ENCODE measurements at regions not wholly inside any gene's neighbourhood (a gene's known extent, or its start where the extent isn't known, plus 50 kb on each side); places are given as distances from the start of the nearest gene placed in this dataset.
A peak's percentile ranks its signal among the peaks of the same experiment; 100 is the strongest.

DNA sequence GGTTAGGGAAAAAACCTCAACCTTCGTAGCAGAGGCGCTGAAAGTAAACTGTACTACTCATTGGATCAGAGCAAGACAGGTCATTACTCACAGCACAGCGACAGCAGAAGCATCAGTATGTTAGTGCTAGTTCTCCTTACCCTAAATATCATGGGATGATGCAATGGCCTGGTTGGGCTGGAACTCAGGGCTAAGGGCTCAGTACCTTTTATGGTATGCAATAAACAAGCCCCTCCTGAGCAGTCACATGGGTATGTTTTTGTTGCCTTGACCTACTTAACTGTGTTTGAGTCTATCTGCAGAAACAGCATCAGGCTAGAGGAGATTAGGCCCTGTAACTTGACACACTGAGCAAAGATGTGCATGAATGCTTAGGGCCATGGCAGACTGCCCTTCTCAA, 369.4 kb upstream of the IMPG1 start:
- no peak for ATAC-seq
- intact Hi-C loops (cut with DNase I, micrococcal nuclease) = no loop called here

DNA sequence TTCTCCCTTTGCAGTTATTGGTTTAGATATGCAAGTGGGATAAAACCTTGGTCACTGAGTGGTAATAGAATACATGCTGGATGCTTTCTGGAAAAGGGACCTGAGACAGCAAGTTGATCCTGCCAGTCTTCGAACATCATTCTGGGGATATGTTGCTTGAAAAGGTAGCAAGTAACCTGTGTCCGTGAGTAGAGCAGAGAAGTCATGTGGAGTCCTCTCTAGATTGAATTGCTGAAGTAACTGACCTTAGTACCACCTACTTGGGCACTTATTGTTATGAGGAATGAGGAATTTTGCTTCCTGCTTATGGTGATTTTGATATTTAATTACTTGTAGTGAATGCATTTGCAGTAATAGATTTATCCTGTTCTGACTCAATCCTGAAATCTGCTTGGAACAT, 367.3 kb upstream of the IMPG1 start:
- no peak for DNase-seq
- intact Hi-C loops (cut with DNase I, micrococcal nuclease) = no loop called here
- no peak for ATAC-seq

More for the DNA sequence above, 369.4 kb upstream of the IMPG1 start:
- no peak for DNase-seq

DNA sequence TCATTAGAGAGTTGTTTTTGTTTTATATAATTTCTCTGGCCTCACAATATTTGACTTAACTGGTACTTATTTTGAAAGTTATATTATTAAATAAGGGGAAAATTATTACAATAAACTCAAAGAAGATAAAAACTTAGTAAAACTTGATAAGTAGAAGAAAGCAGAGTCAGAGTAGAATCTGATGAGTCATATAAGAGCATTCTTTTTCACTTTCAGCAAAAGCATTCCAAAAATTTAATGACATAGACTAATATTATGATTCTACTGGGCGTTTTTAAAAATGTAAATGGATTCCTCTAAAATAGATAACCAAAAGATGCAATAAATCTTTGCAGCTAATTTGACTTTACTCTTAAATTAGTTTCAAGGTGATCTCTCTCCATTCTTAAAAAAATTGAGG, 366.3 kb upstream of the IMPG1 start:
- intact Hi-C loops (cut with DNase I, micrococcal nuclease) = no loop called here
- DNase-seq = no peak
- no peak for ATAC-seq

DNA sequence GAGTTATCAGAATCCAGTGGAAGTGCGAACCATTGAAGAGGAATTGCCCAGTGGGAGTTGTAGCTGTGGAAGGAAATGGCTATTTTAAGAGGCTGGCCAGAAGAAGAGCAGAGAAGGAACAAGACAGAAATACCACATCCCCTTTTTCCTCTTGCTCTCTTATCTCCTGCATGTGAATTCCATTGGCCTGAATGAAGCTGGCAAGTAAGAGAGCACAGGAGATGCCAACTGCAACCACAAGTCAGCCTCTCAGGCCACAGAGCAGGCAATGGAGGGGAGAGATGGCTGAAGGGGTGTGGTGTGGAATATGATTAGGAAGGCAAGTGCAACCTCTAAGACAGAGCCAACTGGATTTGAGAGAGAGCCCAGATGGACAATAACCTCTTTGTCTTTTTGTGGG, 362.7 kb upstream of the IMPG1 start:
- ATAC-seq (no peak), DNase-seq (no peak)
- intact Hi-C loops (cut with DNase I, micrococcal nuclease) = no loop called here

DNA sequence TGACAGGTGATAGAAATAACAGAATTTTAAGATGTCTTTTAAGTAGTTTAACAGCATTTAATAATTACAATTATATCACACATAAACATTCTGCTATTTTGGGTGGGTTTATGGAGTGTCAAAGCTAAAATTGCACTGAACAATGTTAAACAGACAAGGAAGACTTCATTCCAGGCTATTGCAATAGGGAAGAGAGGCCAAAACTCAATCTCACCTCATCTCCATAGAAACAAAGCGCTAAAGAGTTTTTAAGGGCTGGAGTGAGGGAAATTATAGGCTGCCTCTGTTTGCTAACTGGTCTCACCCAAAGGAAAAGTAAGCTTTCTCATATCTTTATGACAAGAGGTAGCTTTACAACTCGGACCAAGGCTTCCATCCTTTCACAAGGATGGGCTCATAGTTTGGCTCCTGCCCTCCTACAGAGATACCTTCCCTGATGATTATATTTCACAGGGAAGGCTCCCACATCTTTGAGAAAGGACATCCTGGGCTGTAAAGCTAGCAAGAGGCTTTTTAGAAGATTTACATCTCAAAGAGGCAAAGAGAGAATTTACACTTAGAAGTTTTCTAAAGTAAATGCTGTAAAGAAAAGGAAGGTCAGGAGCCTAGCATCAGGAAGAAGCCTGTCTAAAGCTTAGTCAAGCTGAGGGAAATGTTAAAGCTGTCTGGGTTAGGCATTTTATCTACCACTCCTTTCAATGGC, 350.2 kb upstream of the IMPG1 start:
- DNase-seq (no peak), ATAC-seq (peak; percentile 39)
- intact Hi-C loops (cut with DNase I, micrococcal nuclease) = no loop called here

DNA sequence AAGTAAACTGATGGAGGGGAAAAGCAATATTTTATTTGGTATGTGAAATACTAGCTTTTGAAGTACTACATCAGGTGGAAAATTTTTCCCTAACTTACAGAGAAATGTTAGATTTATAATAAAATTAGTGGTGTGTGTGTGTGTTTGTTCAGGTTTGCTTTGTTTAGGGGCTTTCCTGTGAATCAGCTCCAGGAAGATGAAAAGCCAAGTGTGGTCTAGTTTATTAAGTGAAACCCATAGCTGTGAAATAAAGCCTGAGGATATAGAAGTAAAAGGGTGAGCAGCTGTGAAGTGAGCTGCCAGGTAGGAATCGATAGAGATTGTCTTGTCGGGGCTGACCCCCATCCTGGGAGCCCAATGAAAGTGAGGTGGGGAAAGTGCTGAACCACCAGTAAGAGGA, 347.6 kb upstream of the IMPG1 start:
- ATAC-seq (no peak), DNase-seq (no peak)
- intact Hi-C loops (cut with DNase I, micrococcal nuclease) = no loop called here

GRCh38 chr6:76418560-76419223, 346.2 kb upstream of the IMPG1 start:
- ATAC-seq = peak; percentile 34
- no peak for DNase-seq
- intact Hi-C loops (cut with DNase I, micrococcal nuclease) = no loop called here

DNA sequence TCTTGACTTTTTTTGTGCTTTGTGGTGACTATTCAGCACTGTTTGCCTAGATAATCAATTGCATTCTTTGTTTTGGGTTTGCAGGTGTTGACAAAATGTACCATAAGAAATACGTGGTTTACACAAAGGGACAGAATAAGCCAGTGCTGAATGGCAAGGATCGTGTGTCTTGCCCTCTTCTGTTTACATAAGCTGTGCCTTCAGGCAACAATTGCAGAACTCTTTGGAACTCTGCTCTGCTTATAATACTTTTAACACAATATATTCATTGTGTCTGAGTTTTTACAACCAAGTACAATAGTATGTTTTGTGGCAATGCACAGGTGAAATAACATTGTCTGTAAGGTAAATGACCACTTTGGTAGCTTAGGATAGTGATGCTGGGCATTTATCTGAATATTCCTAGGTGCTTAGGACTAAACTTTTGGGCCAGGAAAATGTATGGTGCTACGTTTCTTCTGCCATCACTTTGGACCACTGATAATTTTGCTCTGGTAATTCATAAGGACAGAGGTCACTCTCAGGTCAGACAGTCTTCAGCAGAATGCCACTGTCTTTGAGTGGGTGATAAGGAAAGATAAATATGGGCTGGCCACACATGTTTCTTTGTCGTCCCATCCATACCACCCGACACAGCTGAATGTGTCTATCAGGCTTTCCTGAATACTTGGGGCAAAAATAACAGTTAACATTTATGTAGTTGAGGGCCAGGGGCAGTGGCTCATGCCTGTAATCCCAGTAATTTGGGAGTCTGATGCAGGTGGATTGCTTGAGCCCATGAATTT, 344.6 kb upstream of the IMPG1 start:
- DNase-seq = no peak
- ATAC-seq = peak; percentile 84
- intact Hi-C loops (cut with DNase I, micrococcal nuclease) = no loop called here

DNA sequence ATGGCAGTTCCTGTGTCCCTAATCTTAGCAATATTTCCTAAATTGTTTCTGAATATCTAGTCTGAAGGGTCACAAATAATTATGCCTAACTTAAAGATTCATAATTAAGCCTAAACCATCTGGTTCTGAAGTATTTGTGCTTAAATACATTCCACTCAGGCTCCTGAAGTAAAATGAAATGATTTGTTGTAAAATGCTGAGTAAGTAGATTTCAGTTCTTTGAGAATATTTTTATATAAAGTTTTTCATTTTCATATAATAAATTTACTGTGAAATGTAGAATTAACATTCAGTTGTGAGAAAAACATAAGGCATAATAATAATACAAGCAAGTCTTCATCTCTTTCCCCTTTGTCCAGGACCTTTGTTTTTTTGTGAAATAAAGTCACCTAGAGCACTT, 330.6 kb upstream of the IMPG1 start:
- ATAC-seq = no peak
- DNase-seq = no peak
- intact Hi-C loops (cut with DNase I, micrococcal nuclease) = no loop called here

- DNase-seq = no peak
- ATAC-seq = no peak
- intact Hi-C loops (cut with DNase I, micrococcal nuclease) = no loop called here
These were observed 325.5 kb upstream of the IMPG1 start for GRCh38 chr6:76397966-76398365.

DNA sequence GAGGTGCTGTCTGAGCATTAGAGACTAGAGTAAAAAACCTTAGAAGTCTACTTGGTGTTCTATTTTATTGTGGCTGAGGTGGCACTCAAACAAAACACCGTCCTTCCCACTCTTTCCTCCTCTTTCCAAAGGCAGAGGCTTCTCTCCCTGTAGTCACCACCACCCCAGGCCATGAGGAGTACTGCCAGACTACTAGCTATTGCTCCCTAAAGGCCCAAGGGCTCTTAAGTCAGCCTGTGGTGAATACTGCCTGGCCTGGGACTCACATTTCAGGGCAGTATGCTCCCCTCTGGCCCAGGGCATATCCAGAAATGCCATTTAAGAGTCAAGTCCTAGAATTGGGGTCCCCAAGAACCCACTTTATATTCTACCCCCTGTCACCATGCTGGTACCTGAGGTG, 309.7 kb upstream of the IMPG1 start:
- intact Hi-C loops (cut with DNase I, micrococcal nuclease) = no loop called here
- ATAC-seq = no peak
- DNase-seq = no peak

- intact Hi-C loops (cut with DNase I, micrococcal nuclease) = no loop called here
- no peak for DNase-seq
- no peak for ATAC-seq
These were observed 309.1 kb upstream of the IMPG1 start for GRCh38 chr6:76381612-76382011.

DNA sequence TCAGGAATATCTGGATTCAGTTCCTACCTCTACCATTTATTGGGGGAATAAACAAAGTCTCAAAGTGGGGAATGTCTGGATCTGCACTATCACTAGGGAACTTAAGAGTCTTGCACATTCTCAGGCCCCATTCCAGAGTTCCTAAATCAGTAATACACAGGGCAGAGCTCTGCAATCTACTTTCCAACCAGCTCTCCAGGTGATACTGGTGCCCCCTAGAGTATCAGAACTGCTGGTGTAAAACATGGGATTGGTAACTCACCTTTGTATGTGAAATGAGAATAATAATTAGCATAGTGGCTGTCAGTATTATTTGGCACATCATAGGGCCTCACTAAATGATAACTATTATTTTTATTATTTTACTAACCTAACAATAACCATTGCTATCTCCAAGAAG, 278.8 kb upstream of the IMPG1 start:
- no peak for DNase-seq
- ATAC-seq = no peak
- intact Hi-C loops (cut with DNase I, micrococcal nuclease) = no loop called here

GRCh38 chr6:76347539-76347938, 275.1 kb upstream of the IMPG1 start:
- intact Hi-C loops (cut with DNase I, micrococcal nuclease) = no loop called here
- ATAC-seq (no peak), DNase-seq (no peak)

GRCh38 chr6:76342611-76343160, 270.2 kb upstream of the IMPG1 start:
- intact Hi-C loops (cut with DNase I, micrococcal nuclease) = no loop called here
- no peak for ATAC-seq

DNA sequence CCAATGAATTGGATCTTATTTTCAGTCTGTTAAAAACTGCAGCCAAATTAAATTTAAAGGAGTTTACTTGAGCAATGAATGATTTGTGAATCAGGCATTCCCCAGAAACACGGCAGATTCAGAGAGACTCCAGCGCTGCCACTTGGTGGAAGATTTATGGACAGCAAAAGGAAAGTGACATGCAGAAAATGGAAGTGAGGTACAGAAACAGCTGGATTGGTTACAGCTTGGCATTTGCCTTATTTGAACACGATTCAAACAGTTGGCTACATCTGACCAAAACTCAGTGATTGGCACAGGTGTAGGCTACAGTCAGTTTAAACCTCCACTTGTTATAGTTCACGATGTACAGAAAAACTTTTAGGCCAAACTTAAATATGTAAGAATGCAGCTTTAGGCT, 257.6 kb upstream of the IMPG1 start:
- DNase-seq = no peak
- no peak for ATAC-seq
- intact Hi-C loops (cut with DNase I, micrococcal nuclease) = no loop called here

More at GRCh38 chr6:76342611-76343160, 270.2 kb upstream of the IMPG1 start:
- DNase-seq = no peak

GRCh38 chr6:76326871-76327270, 254.4 kb upstream of the IMPG1 start:
- no peak for DNase-seq
- intact Hi-C loops (cut with DNase I, micrococcal nuclease) = no loop called here
- ATAC-seq = no peak
